Inferior parietal cortex (tissue), 1 donor: ENCODE measurements at regions not wholly inside any gene's neighbourhood (a gene's known extent, or its start where the extent isn't known, plus 50 kb on each side); places are given as distances from the start of the nearest gene placed in this dataset.
A peak's percentile ranks its signal among the peaks of the same experiment; 100 is the strongest.

Source experiments
- DNase-seq: peaks from one replicate; pipeline ENCODE4 v3.0.0-alpha.2; 2016; ENCODE audit errors: extremely low spot score

DNA sequence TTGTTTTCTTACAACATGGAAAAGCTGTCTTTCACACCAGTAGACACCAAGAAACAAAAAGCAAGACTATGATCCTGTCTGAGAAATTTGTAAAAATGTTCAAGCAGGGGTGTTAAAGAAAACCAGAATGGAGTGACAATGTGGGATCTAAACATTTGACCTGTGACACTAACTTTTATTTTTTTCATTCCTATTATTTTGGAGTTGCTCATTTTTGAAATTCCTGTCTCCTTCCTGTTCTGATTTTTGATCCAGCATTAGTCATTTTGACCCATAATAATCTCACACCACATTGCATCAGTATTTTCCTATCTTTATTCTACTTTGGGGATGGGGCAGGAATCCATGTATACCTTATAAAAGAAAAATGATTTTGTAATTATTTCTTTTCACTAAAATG lies 164.2 kb downstream of the DLEU7 start:
- no peak for DNase-seq

DNA sequence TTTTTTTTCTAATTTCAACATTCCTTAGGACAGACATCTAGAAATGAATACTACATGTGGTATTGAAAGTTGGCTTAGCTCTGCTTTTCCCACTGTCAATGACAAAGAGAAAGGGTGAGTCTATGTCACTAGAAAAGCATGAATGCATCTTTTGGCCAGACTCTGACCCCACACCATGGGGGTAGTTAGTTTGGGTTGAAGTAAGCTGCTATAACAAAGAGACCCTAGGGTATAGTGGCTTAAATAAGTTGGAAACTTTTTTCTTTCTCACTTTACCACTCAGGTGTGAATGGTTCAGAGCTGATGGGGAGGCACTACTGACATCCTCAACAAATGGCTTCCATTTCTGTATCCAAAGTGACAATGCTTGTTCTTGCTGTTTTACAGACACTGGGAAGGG lies 161.5 kb downstream of the DLEU7 start:
- no peak for DNase-seq

DNA sequence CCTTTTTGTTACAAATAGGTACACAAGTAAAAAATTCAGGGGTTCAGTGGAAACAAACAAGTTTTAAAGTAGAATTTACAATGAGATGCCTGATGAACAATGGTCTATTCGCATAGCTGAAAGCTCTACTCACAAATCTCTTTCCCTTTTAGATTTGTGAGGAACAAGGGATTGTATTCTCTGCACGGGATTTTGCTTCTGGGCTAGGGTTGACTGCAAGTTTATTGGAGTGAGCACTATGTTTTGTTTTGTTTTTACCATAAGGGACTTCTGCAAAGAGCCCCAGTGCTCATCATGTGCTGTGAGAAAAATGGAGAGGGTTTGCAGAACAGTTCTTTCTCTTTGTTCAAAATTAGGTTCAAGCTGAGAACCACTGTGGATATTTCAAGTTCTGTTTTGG lies 160.5 kb downstream of the DLEU7 start:
- peak; percentile 65 for DNase-seq

DNA sequence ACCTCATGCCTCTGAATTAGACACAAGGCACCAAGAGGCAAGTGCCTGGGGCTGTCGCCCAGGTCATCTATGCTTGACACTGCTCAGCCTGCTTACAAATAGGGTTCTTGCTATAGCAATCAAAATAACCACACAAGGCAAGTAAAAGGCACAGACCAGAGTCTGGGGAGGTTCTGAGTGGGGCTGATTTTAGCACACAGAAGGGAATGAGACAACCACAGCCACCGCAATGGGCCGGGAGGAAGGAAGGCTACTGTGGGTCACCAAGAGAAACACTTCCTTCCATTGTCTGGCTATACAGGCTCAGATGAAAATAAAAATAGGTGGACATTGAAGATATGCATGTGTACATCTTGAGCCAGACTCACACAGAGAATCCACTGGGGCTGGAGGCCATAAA lies 159.1 kb downstream of the DLEU7 start:
- DNase-seq, result no peak

DNA sequence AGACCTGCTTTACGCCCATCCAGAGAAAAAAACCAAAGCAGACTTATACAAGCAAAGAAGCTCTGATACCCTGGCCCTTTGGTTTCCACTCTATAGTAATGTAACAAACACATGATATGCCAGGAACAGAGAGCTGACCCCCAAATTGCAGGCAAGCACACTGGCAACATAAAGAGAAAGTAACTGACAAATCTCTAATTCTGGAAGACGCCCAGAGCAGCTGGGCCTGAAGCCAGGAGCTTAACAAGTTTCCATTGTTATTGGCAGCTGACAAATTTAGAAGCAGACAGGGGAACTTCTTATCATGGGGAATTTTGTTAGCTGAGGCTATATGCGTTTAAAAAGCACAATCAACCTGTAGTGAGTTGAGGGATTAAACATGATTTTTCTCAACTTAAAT lies 158.0 kb downstream of the DLEU7 start:
- peak; percentile 93 for DNase-seq

DNA sequence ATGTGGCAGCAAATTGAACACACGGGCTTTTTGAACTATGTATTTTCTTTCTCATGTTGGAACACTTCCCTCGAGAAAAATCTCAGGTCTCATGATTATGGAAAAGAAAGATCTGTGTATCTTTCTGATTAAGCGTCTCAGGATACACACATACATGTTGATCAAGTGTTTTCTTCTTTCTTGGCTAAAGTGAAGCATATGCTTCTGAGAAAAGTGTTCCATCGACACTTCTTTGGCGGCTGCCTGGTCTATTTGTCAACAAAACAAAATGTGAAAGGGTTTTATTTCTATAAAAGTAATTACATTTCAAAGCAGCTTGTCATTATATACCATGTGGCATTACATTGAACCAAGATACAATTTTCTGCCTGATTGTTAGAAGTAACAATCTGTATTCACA lies 157.5 kb downstream of the DLEU7 start:
- no peak for DNase-seq

DNA sequence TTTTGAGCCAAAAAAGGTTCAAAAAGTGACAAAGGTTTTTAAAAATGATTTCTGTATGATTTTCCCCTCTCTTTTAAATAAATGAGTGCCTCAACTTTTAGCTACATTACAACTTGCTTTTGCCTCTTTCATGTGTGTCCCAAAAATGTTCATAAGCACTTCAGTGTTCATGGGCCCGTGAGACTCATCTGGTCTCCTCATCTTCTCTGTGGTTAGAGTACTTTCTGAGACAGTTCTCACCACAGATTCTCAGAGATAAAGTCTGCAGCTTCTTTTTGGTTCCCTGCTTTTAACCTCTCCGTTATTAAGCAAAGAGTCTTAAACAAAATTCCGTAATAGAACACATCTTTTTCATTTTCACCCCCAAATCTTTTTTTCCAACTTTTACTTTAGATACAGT lies 156.9 kb downstream of the DLEU7 start:
- no peak for DNase-seq

DNA sequence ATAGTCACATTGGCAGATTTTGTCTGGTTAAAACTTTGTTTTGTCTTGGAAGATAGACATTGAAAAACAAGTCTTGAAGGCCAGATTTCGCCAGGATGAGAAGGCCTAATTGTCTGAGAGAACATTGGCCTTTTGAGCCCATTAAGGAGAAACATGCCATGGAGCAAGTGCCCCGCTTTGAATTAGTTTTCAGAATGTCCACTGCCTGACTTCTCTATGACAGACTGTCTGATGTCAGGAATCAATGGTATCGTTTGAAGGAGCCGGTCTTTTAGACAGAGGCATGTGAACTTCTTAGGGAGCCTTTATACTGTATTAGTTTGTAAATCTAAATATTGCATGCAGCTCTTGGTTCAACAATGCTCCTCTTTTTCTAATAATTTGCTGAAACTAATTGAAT lies 155.9 kb downstream of the DLEU7 start:
- no peak for DNase-seq

DNA sequence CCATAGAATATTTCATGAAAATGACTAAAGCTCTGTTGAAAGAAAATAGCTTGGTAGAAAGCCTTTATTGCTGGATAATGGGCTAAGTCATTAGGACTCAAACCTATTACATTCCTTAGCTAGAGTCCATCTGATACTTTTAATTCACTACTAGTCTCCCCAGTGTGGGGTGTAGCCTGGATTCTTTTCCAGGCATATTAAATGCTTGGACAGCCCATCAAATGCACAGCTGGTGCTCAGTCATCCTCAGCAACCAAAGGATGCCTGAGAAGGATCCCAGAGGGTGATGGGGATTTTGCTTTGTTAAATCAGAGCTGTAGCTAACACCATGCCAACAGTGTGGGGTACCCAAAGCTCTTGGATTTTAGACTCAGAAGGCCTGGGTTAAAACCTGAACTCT lies 153.5 kb downstream of the DLEU7 start:
- no peak for DNase-seq

DNA sequence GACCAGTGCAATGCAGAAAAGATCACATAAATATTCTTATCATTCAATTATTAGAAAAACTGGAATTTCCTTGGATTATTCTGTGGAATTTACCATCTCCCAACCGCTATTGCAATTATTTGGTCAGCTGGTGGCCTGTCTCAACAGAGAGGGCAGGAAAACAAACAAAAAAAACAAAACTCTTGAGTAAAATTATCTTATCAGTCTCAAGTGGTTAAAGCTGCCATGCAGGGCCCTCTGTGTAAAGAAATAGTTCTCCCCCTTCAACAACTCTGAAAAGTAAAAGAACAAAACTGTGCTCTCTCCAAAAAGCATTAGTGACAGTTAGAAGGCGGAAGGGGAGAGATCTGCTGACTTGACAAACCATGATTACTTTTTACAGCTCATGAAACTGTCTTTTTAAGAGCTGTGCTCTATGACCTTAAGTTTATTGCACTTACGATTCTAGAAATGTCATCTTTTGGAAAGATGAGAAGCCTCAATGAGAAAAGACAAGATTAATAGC lies 152.3 kb downstream of the DLEU7 start:
- DNase-seq, result no peak

DNA sequence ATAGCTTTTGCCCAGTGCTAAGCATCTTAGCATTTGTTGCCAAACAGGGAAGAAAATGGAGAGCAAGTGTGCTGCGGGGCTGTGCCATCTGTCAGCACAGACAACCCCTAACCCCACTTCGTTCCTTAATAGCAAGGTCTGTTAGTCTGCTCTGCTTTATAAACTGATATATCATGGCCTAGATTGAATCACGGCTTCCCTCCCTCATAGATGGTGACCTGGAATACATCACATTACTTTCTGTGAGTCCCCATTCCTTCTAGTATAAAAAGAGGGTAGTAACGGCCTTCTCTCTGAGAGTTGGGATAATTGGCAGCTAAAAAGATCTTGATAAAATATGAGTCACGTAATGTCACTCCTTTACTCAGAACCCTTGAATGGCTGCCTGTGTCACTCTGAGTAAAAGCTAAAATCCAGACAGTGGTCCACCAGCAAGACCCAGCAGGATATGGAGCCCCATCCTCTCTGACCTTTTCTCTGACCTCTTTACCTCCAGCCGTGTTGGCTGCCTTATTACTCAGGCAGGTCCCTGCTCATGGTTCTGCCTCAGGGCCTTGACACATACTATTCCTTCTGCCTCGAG lies 151.7 kb downstream of the DLEU7 start:
- no peak for DNase-seq

DNA sequence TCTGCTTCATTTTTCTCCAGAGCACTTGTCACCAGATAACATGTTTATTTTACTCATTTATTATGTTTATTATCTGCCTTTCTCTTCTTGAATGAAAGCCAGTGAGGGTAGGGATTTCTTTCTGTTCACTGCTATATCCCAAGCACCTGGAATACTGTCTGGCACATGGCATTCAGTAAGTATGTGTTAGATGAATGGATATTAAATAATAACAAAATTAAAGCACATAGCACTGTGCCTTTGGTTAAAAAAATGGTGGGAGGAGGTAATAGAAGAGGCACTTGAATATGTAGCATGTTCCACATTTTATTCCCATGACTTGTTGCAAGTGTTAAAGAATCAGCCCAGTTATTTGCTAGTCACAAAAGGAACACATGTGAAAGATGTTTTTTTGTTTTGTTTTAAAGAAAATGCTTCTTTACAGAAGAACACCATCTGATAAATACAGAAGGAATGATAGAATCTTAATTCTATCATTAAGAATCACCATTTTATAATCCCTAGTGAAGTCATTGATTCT lies 151.0 kb downstream of the DLEU7 start:
- DNase-seq, result no peak

DNA sequence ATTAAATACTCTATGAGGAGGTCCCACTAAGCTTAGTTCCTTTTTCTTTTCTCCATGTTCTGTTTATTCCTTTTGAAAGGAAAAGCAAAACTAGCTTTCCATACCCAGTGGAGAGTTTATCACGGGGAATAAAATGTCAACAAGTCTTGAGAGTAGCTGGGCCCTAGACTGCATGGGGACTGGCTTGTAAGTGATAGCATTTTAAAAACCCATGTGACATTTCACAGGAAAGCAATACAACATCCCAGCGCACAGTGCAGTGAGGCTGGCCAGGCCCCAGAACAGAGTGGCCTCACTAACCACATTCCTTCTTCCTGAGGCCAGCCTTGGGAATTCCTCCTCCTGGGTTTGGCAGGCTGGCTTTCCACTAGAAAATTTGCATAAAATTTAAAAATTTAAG lies 149.8 kb downstream of the DLEU7 start:
- DNase-seq, result no peak

DNA sequence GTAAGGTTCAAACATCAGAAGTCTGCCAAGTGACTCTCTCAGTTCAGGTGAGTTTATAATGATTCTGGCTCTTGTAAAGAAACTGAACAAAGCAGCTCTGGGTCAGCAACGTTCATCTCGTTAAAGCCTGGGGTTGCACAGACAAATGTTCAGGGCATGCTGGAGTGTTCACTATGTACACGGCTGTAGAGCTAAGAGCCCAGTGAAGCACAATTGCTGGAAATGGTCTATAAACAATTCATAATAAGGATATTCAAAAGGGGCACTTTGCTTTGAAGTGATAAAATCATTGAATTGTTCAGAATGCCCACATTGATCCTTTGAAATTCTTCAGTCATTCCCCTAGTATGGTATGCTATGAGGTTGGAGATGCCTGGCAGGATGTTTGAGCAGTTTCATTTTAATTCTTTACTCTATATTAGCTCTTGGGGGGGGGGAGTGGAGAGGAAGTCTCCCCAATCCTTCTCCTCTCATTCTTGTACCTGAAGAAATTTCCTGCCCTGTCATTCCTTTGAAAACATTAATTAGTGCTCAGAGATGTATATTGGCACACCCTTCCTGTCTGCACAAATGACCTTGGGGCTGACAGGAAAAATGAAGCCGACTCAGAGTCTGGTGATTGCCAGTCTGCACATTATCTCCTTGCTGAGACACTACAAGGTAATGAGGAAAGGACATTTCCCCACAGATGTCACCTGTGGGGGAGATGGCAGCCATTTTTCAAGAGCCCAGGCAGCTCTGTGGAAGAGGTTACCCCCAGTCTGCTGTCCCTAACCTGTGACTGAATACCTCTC lies 145.5 kb downstream of the DLEU7 start:
- DNase-seq, result no peak

DNA sequence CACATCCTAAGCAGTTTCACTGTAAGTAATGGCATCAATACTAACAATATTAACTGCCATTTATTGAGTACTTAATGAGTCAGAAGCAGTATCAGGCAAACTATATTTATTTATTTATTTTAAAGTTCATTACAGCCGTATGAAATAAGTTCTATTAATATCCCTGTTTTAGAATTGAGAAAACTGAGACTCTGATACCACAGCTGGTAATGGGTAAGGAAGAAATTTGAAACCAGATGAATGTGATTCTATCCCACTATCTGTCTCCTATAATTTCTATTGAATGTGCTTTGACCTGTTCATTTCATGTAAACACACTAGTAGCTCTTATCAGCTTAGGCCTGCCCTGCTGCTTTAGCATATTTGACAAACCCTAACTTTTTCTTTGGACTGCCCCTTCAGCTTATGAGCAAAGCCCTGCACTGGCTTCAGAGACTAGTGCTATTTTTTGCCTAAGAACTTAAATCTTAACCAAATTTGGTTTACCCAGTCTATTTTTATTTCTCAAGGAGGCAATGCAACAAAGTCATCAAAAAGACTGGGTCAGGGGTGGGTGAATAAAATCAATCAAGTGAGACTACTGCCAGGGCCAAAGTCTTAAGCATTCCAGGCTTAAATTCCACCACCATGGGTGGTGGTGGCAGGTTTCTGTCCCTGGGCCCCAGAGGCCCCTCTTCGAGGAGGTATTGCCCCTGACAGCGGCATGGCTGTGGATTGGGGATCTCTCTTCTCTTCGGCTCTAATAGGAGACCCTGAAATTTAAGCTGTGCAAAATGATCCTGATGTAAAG lies 143.4 kb downstream of the DLEU7 start:
- DNase-seq, result no peak

DNA sequence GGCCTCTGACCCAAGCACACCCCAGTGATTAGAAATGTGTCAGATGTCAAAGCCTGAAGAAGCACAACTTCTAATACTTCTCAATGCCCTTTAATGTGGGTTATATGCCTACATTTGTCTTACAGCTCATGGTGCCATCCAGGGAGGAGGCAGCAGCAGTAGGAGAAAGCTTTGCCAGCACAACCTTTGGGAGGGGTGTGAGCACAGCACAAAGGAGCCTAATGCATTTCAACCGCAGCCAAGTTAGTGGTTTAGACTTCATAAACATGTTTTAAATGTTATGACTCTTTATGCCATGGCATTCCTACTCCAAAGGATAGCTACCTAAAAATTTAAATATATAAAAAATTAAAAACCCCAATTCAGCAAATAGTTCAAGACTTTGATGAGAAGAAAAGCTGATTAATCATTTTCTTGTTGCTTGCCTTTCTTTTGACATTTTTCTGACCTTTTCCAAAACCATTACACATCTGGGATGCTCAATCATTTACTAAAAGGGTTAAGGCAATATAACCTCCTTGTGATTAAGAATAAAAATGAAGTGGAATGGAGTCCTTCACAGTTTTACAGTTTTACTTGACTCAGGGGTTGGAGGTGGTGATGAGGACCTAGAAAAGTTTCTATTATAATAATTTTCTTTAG lies 142.7 kb downstream of the DLEU7 start:
- no peak for DNase-seq

DNA sequence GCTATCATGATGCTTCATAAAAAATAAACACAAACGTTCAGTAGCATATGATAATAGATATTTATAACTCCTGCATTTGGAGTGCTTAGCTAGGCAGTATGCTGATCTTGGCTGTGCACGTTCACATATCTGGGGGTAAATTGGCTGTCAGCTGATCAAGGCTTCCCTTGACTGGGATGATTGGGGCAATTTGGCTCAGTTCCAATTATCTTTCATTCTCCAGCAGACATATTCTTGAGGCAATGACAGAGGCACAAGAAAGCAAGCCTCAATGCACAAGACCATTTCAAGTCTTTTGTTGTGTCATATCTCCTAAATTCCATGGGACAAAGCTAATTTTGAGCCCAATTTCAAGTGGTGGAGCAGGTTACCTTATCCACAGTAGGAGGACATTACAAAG lies 142.0 kb downstream of the DLEU7 start:
- DNase-seq, result no peak

DNA sequence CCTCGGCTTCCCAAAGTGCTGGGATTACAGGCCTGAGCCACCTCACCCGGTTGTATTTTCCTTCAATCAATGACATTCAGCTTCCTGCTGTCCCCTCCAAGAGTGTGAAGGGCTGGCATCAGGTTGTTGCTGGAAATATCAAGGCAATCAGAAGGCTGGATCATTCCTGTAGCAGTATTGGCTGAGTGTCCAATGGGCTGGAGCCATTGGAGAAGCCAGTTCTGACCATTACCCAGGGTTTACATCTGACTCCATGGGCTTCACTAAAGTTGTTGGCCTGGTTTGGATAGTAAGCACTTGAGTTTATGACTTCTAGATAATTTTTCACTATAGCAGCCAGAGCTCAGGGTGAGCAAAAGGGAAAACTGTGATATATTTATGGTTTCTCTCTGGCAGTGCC lies 137.0 kb downstream of the DLEU7 start:
- DNase-seq, result no peak

DNA sequence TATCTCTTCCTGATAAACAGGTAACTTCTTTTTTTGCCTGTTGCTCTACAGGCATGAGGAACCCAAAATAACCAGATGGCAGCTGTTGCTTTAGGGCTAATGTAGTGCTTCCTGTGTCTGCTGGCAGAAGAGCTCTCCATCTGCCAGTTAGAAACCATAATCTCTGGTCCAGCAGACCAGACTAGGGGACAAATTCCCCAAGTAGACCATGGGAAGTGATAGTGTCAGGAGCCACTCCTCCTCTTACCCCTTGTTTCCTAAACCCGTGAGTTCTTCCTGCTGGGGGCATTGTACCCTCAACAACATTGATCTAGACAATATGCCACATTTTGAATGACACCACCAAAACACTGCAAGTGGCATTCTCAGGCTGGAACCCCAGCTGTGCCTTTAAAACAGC lies 135.9 kb downstream of the DLEU7 start:
- no peak for DNase-seq

DNA sequence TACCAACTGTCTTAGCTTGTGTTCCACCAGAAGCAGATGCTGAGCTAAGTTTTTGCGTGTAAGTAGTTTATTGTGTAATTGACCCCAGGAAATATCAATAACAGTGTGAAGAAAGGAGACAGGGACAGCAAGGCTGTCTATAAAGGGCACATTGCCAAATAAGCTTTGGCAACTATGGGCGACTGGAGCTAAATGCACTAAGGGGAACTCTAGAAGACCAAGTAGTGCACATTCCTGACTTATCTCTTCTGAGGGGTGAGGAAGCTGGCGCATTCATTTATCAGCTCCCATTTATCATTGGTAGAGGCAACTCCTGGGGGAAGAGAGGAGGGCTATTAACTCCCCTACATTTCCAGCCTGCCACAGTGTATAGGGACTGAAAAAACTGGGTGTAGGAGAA lies 135.0 kb downstream of the DLEU7 start:
- no peak for DNase-seq

DNA sequence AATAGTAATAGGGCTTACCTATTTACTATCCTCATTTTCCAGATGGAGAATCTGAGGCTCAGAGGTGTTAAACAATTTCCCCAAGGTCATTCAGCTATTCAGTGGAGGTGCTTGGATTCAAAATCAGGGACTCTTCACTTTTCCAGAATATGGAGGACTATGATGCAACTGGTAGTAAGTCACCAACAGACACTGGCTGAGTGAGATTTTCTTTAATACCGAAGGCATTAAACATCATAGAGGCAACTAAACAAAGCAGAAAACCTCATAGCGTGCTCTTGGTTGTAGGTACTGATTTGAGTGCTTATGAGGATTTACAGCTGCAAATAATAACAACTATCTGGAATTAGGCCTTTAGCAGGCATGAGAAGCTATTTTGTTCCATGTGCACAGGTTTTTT lies 134.4 kb downstream of the DLEU7 start:
- DNase-seq, result no peak
